ENCODE measurements at regions not wholly inside any gene's neighbourhood (a gene's known extent, or its start where the extent isn't known, plus 50 kb on each side); places are given as distances from the start of the nearest gene placed in this dataset.

DNA sequence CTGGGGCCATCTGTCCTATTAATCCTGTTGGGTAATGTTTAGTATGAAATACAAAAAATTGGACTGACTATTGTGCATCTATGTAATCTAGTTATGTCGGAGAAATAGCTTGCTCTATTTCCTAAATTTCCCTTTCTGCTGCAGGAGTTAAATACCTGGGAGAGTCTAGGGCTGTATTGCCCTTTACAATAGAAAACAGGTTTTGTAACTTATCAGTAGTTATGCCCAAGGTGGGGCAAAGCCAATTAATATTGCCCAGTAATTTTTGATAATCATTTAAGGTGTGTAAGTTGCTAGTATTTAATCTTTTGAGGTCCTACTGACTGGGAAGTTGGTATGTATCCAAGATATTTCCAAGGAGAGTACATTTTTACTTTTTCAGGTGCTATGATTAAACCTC is 838.1 kb downstream of the DACH1 start:
- no peaks in the 10 kb centered on the region for H3K4me1 ChIP-seq (ENCODE audit: control insufficient read depth, insufficient read depth, low read depth, low read length)
- H3K9me3 ChIP-seq (ENCODE audit: control insufficient read depth, low read length): peaks cover 30% of the 10 kb centered on the region
- no peak overlapping the region for H2AK5ac ChIP-seq (ENCODE audit: low read length, severe bottlenecking)
- no peaks in the 10 kb centered on the region for H3K79me1 ChIP-seq (replicated peaks; ENCODE audit: low read length, poor library complexity, severe bottlenecking)
- H4K8ac ChIP-seq (ENCODE audit: low read length): no peak overlapping the region
- H4K91ac ChIP-seq (ENCODE audit: low read length): no peak overlapping the region
- H3K27ac ChIP-seq (ENCODE audit: low read length, poor library complexity, severe bottlenecking): no peak overlapping the region
- no peak overlapping the region for H2BK120ac ChIP-seq (ENCODE audit: low read depth, low read length)
- H3K4me2 ChIP-seq (ENCODE audit: low read length, poor library complexity, severe bottlenecking): no peak overlapping the region
- no peak overlapping the region for H3K14ac ChIP-seq (ENCODE audit: low read length in 2 of 2)
- no peaks in the 10 kb centered on the region for H3K27me3 ChIP-seq (ENCODE audit: control insufficient read depth in 1 of 2, insufficient read depth in 1 of 2, low read length in 2 of 2)
- H2AFZ ChIP-seq (ENCODE audit: low read depth, low read length): no peak overlapping the region
- H2BK5ac ChIP-seq (ENCODE audit: low read depth, low read length, poor library complexity, severe bottlenecking): no peak overlapping the region
- H3K4ac ChIP-seq (ENCODE audit: low read depth in 1 of 2, low read length in 2 of 2): no peak overlapping the region
- H3K9ac ChIP-seq (ENCODE audit: low read length): no peak overlapping the region
- no peak overlapping the region for H3K18ac ChIP-seq (ENCODE audit: low read depth in 1 of 2, low read length in 2 of 2)
- DNase-seq: no peak
- no peak overlapping the region for H2BK15ac ChIP-seq (ENCODE audit: low read depth, poor library complexity, severe bottlenecking)
- H3K36me3 ChIP-seq (ENCODE audit: control insufficient read depth in 1 of 2, insufficient read depth in 2 of 2, low read depth in 1 of 2, low read length in 2 of 2): no peaks in the 10 kb centered on the region
- WGBS: 100% methylated on average over 1 of the region's 1 CpG
- no peak overlapping the region for H3K23ac ChIP-seq (ENCODE audit: low read length in 2 of 2)
- H3K4me3 ChIP-seq (ENCODE audit: insufficient read depth in 1 of 2, low read depth in 1 of 2, low read length in 2 of 2): no peak overlapping the region
- H2BK12ac ChIP-seq (ENCODE audit: low read length in 2 of 2): no peak overlapping the region

DNA sequence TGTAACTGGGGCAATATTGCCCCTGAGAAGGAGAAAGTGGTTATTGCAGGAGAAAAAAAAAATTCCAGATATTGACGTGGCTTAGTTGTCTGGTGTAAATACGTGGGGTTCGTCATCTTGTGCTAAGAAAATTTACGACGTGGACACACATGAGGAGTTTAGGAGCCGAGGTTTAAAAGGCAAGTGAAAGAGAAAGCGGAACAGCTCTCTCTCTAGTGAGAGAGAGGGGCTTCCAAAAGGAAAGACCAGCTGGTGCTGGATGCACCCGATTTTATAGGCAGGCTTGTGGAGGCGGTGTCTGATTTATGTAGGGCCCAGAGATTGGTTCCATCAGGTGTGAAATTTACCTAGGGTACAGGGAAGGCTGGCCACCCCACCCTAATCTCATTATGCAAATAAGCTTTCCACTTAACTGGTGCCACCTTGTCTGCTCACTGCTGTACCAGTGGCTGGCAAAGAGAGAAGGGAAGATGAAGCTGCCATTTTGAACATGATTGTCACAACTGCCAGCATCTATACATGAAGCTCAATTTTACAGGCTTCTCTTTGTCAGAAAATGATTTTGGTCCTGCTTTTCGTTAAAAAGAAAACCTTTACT is 845.1 kb downstream of the DACH1 start:
- Histone ChIP-seq H3K27me3 (ENCODE audit: control insufficient read depth in 1 of 2, insufficient read depth in 1 of 2, low read length in 2 of 2) (no peaks in the 10 kb centered on the region), H4K8ac (ENCODE audit: low read length) (peak overlapping the region; percentile 13), H3K18ac (ENCODE audit: low read depth in 1 of 2, low read length in 2 of 2) (peak overlapping the region in 1 of 2 experiments; percentile 43), H3K4ac (ENCODE audit: low read depth in 1 of 2, low read length in 2 of 2) (no peak overlapping the region), H3K9ac (ENCODE audit: low read length) (no peak overlapping the region), H3K23ac (ENCODE audit: low read length in 2 of 2) (no peak overlapping the region), H2BK120ac (ENCODE audit: low read depth, low read length) (no peak overlapping the region), H3K4me3 (ENCODE audit: insufficient read depth in 1 of 2, low read depth in 1 of 2, low read length in 2 of 2) (no peak overlapping the region), H2BK12ac (ENCODE audit: low read length in 2 of 2) (no peak overlapping the region), H3K27ac (ENCODE audit: low read length, poor library complexity, severe bottlenecking) (no peak overlapping the region), H4K91ac (ENCODE audit: low read length) (no peak overlapping the region), H3K4me1 (ENCODE audit: control insufficient read depth, insufficient read depth, low read depth, low read length) (no peaks in the 10 kb centered on the region), H3K9me3 (ENCODE audit: control insufficient read depth, low read length) (peaks cover 4% of the 10 kb centered on the region), H2AFZ (ENCODE audit: low read depth, low read length) (no peak overlapping the region), H3K4me2 (ENCODE audit: low read length, poor library complexity, severe bottlenecking) (no peak overlapping the region), H3K79me1 (replicated peaks; ENCODE audit: low read length, poor library complexity, severe bottlenecking) (no peaks in the 10 kb centered on the region), H3K14ac (ENCODE audit: low read length in 2 of 2) (no peak overlapping the region), H2AK5ac (ENCODE audit: low read length, severe bottlenecking) (no peak overlapping the region), H3K36me3 (ENCODE audit: control insufficient read depth in 1 of 2, insufficient read depth in 2 of 2, low read depth in 1 of 2, low read length in 2 of 2) (no peaks in the 10 kb centered on the region), H2BK5ac (ENCODE audit: low read depth, low read length, poor library complexity, severe bottlenecking) (no peak overlapping the region), H2BK15ac (ENCODE audit: low read depth, poor library complexity, severe bottlenecking) (no peak overlapping the region)
- WGBS: 65% methylated on average over 9 of the region's 10 CpGs
- peak; percentile 26 for DNase-seq

DNA sequence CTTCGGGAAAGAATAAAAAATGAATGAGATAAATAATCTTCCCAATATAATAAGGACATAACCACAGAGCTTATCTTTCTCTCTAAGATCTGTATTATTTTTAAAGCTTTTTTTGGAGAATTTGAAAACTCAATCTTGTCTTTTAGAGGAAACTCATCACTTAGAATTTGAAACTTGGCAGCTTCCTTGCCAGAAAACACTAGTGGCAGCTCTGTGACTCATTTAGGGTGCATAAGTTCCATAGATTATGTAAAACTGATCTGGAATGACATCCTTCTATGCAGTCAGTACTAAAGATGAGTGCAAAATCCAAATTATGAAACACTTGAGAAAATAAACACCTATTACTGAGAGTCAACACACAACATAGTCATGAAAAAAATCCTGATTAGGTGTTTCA is 848.0 kb downstream of the DACH1 start:
- Histone ChIP-seq H2BK5ac (ENCODE audit: low read depth, low read length, poor library complexity, severe bottlenecking) (no peak overlapping the region), H3K79me1 (replicated peaks; ENCODE audit: low read length, poor library complexity, severe bottlenecking) (no peaks in the 10 kb centered on the region), H3K4me2 (ENCODE audit: low read length, poor library complexity, severe bottlenecking) (no peak overlapping the region), H3K18ac (ENCODE audit: low read depth in 1 of 2, low read length in 2 of 2) (no peak overlapping the region), H2AK5ac (ENCODE audit: low read length, severe bottlenecking) (no peak overlapping the region), H3K27ac (ENCODE audit: low read length, poor library complexity, severe bottlenecking) (no peak overlapping the region), H3K36me3 (ENCODE audit: control insufficient read depth in 1 of 2, insufficient read depth in 2 of 2, low read depth in 1 of 2, low read length in 2 of 2) (no peaks in the 10 kb centered on the region), H3K4ac (ENCODE audit: low read depth in 1 of 2, low read length in 2 of 2) (no peak overlapping the region), H2BK12ac (ENCODE audit: low read length in 2 of 2) (no peak overlapping the region), H4K8ac (ENCODE audit: low read length) (no peak overlapping the region), H3K23ac (ENCODE audit: low read length in 2 of 2) (no peak overlapping the region), H3K4me3 (ENCODE audit: insufficient read depth in 1 of 2, low read depth in 1 of 2, low read length in 2 of 2) (no peak overlapping the region), H2BK120ac (ENCODE audit: low read depth, low read length) (no peak overlapping the region), H3K4me1 (ENCODE audit: control insufficient read depth, insufficient read depth, low read depth, low read length) (no peaks in the 10 kb centered on the region), H3K27me3 (ENCODE audit: control insufficient read depth in 1 of 2, insufficient read depth in 1 of 2, low read length in 2 of 2) (no peaks in the 10 kb centered on the region), H2BK15ac (ENCODE audit: low read depth, poor library complexity, severe bottlenecking) (no peak overlapping the region), H4K91ac (ENCODE audit: low read length) (no peak overlapping the region), H3K9ac (ENCODE audit: low read length) (no peak overlapping the region), H3K9me3 (ENCODE audit: control insufficient read depth, low read length) (no peaks in the 10 kb centered on the region), H2AFZ (ENCODE audit: low read depth, low read length) (no peak overlapping the region), H3K14ac (ENCODE audit: low read length in 2 of 2) (no peak overlapping the region)
- DNase-seq: no peak
- no CpG with 5 or more reads among the region's 1 CpG for WGBS

DNA sequence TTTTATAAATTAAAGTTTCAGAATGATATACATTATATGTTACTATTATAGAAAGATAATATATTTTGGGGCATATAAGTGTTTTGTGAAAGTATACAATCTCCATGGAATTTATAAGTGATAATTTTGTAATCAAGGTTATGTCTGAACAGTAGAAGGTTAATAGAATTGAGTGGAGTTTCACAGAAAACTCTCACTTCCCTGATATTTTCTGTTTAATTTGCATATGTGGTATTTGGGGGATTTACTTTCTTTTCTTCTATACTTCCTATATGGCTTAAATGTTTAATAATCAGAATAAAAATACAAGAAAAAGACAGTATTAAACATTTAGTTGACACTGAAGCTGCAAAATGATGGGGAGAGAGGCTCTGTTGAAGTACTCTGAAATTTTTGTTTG is 848.5 kb downstream of the DACH1 start:
- Histone ChIP-seq H4K91ac (ENCODE audit: low read length) (no peak overlapping the region), H2BK5ac (ENCODE audit: low read depth, low read length, poor library complexity, severe bottlenecking) (no peak overlapping the region), H3K27me3 (ENCODE audit: control insufficient read depth in 1 of 2, insufficient read depth in 1 of 2, low read length in 2 of 2) (no peaks in the 10 kb centered on the region), H3K9ac (ENCODE audit: low read length) (no peak overlapping the region), H2BK12ac (ENCODE audit: low read length in 2 of 2) (no peak overlapping the region), H3K9me3 (ENCODE audit: control insufficient read depth, low read length) (no peaks in the 10 kb centered on the region), H2BK120ac (ENCODE audit: low read depth, low read length) (no peak overlapping the region), H3K36me3 (ENCODE audit: control insufficient read depth in 1 of 2, insufficient read depth in 2 of 2, low read depth in 1 of 2, low read length in 2 of 2) (no peaks in the 10 kb centered on the region), H3K4me2 (ENCODE audit: low read length, poor library complexity, severe bottlenecking) (no peak overlapping the region), H2AK5ac (ENCODE audit: low read length, severe bottlenecking) (no peak overlapping the region), H3K4me1 (ENCODE audit: control insufficient read depth, insufficient read depth, low read depth, low read length) (no peaks in the 10 kb centered on the region), H3K18ac (ENCODE audit: low read depth in 1 of 2, low read length in 2 of 2) (no peak overlapping the region), H3K79me1 (replicated peaks; ENCODE audit: low read length, poor library complexity, severe bottlenecking) (no peaks in the 10 kb centered on the region), H4K8ac (ENCODE audit: low read length) (no peak overlapping the region), H3K27ac (ENCODE audit: low read length, poor library complexity, severe bottlenecking) (no peak overlapping the region), H2BK15ac (ENCODE audit: low read depth, poor library complexity, severe bottlenecking) (no peak overlapping the region), H3K14ac (ENCODE audit: low read length in 2 of 2) (no peak overlapping the region), H3K23ac (ENCODE audit: low read length in 2 of 2) (no peak overlapping the region), H2AFZ (ENCODE audit: low read depth, low read length) (no peak overlapping the region), H3K4me3 (ENCODE audit: insufficient read depth in 1 of 2, low read depth in 1 of 2, low read length in 2 of 2) (no peak overlapping the region), H3K4ac (ENCODE audit: low read depth in 1 of 2, low read length in 2 of 2) (no peak overlapping the region)
- DNase-seq: no peak
